ENCODE measurements at regions not wholly inside any gene's neighbourhood (a gene's known extent, or its start where the extent isn't known, plus 50 kb on each side); places are given as distances from the start of the nearest gene placed in this dataset.
"Not testable (repeated sequence)": the region's sequence is repeated elsewhere in the genome, so short reads cannot be mapped to it uniquely, and the experiment has no call there.

DNA sequence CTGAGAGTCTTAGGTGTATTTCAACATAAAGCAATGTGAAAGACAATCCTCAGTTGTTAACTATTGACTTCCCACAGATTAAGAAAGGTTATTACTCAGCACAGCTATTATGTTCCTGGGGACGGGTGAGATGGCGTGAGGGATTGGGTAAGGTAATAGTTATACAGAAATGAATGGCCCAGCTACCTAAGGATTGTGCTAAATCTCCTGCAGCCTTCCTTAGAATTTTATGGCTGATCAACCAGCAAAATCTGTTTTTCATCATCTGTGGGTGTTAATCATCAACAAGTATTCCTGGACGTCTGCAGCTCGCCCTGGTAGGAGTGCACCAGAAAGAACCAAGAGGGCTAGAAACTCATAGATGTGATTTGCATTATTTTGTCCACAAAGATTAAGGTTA is 146.0 kb upstream of the IVNS1ABP start:
- Mint-ChIP-seq H3K4me3 (no peak overlapping the region), H3K27me3 (peaks cover 14% of the 10 kb centered on the region), H3K4me1 (no peaks in the 10 kb centered on the region), H3K27ac (ENCODE audit: low read depth) (no peak overlapping the region), H3K36me3 (ENCODE audit: insufficient read depth) (no peaks in the 10 kb centered on the region), H3K9me3 (no peaks in the 10 kb centered on the region)
- ATAC-seq (replicated peaks; ENCODE audit: extremely low read depth, poor library complexity, severe bottlenecking) (no peak), DNase-seq (ENCODE audit: low spot score in 2 of 2) (no peak)

DNA sequence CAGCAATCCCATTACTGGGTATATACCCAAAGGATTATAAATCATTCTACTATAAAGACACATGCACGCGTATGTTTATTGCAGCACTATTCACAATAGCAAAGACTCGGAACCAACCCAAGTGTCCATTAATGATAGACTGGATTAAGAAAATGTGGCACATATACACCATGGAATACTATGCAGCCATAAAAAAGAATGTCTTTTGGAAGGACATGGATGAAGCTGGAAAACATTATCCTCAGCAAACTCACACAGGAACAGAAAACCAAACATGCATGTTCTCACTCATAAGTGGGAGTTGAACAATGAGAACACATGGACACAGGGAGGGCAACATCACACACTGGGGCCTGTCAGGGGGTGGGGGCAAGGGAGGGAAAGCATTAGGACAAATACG is 143.7 kb upstream of the IVNS1ABP start:
- H3K9me3 Mint-ChIP-seq; DNase-seq (ENCODE audit: low spot score in 2 of 2); H3K4me1 Mint-ChIP-seq; H3K36me3 Mint-ChIP-seq (ENCODE audit: insufficient read depth); ATAC-seq (replicated peaks; ENCODE audit: extremely low read depth, poor library complexity, severe bottlenecking); H3K4me3 Mint-ChIP-seq; H3K27ac Mint-ChIP-seq (ENCODE audit: low read depth): not testable (repeated sequence)
- peaks cover 14% of the 10 kb centered on the region for H3K27me3 Mint-ChIP-seq

DNA sequence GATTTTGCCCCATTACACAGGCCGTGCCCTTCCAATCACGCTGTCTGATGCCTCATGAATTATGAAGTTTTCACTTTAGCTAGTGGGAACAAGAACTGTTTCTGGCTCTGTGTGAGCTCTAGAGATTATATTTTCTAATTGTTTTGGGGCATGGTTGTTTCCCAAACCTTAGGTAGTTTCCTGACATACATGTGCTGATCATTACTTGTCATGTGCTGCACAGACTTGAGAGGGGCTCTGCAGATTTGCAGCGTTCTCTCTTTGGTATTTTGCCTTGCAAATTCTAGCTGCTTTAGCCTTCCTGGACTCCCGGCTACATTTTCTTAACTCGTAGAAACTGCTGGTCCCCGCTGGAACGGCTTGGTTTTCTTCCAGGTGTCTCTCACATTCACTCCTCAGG is 142.1 kb upstream of the IVNS1ABP start:
- peaks cover 14% of the 10 kb centered on the region for H3K27me3 Mint-ChIP-seq
- no peak overlapping the region for H3K27ac Mint-ChIP-seq (ENCODE audit: low read depth)

DNA sequence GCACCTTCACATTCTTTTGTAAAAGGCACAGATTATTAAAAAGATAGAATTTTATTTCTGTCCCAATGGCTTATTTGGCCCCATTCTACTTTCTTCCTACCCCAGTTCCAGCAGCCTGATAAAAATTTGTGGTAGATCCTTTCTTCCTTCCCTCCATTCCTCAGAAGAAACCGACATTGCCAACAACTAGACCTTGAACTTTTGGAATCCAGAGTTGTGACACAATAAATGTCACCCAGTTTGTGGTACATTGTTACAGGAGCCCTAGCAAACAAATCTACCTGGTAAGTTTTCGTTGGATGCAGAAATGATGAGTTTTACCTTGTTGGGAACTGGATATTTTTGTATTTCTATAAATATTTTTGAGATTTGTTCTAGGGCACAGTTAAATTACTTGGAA is 141.6 kb upstream of the IVNS1ABP start:
- Mint-ChIP-seq H3K4me3 (no peak overlapping the region), H3K27me3 (peaks cover 14% of the 10 kb centered on the region), H3K36me3 (ENCODE audit: insufficient read depth) (no peaks in the 10 kb centered on the region), H3K27ac (ENCODE audit: low read depth) (no peak overlapping the region), H3K4me1 (no peaks in the 10 kb centered on the region), H3K9me3 (no peaks in the 10 kb centered on the region)
- DNase-seq (ENCODE audit: low spot score in 2 of 2) (no peak), ATAC-seq (replicated peaks; ENCODE audit: extremely low read depth, poor library complexity, severe bottlenecking) (no peak)

More for the DNA sequence above, 142.1 kb upstream of the IVNS1ABP start:
- no peaks in the 10 kb centered on the region for H3K36me3 Mint-ChIP-seq (ENCODE audit: insufficient read depth)
- no peak overlapping the region for H3K4me3 Mint-ChIP-seq
- no peaks in the 10 kb centered on the region for H3K4me1 Mint-ChIP-seq
- no peak for ATAC-seq (replicated peaks; ENCODE audit: extremely low read depth, poor library complexity, severe bottlenecking)
- DNase-seq (ENCODE audit: low spot score in 2 of 2): no peak
- H3K9me3 Mint-ChIP-seq: no peaks in the 10 kb centered on the region

DNA sequence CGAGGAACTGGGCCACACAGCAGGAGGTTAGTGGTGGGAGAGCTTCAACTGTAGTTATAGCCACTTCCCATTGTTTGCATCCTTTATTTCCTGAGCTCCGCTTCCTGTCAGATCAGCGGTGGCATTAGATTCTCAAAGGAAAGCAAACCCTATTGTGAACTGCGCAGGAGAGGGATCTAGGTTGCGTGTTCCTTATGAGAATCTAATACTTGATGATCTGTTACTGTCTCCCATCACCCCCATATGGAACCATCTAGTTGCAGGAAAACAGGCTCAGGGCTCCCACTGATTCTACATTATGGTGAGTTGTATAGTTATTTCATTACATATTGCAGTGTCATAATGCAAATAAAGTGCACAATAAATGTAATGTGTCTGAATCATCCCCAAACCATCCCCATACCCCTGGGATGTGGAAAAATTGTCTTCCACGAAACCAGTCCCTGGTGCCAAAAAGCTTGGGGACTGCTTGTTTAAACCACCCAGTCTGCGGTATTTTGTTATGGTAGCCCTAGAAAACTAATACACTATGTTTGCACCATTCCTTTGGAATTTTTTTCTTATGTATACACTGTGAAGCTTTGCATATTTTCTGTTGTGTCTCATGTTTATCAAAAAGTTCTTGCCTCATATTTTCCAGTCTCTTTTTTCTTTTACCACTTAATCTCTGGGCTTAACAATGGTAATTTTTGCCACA is 136.6 kb upstream of the IVNS1ABP start:
- Mint-ChIP-seq H3K27me3 (no peaks in the 10 kb centered on the region), H3K9me3 (no peaks in the 10 kb centered on the region), H3K36me3 (ENCODE audit: insufficient read depth) (peaks cover 2% of the 10 kb centered on the region), H3K4me3 (no peak overlapping the region), H3K4me1 (no peaks in the 10 kb centered on the region), H3K27ac (ENCODE audit: low read depth) (no peak overlapping the region)
- DNase-seq (ENCODE audit: low spot score in 2 of 2) (no peak), ATAC-seq (replicated peaks; ENCODE audit: extremely low read depth, poor library complexity, severe bottlenecking) (no peak)

DNA sequence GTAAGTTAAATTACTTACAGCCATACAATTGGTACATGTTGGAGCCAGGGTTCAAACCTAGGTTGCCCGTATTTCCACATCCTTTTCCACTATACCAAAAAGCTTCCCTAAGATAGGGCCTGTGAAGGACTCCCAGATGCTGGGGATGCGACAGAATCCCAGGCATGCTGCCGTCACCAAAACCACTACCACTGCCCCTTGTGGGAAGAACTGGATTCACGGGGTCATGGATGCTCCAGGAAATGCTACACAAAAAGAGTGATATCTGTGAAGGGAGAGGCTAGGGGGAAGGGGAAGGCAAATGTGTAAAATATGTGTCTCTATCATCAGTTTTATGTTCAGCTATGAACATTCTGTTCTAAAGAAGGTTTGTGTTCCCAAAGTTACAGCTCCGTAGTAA is 133.9 kb upstream of the IVNS1ABP start:
- Mint-ChIP-seq H3K27me3 (no peaks in the 10 kb centered on the region), H3K4me3 (no peak overlapping the region), H3K4me1 (no peaks in the 10 kb centered on the region), H3K36me3 (ENCODE audit: insufficient read depth) (peaks cover 2% of the 10 kb centered on the region), H3K27ac (ENCODE audit: low read depth) (no peak overlapping the region), H3K9me3 (no peaks in the 10 kb centered on the region)
- ATAC-seq (replicated peaks; ENCODE audit: extremely low read depth, poor library complexity, severe bottlenecking) (no peak), DNase-seq (ENCODE audit: low spot score in 2 of 2) (no peak)

- H3K4me1 Mint-ChIP-seq: no peaks in the 10 kb centered on the region
- ATAC-seq (replicated peaks; ENCODE audit: extremely low read depth, poor library complexity, severe bottlenecking) (no peak), DNase-seq (ENCODE audit: low spot score in 2 of 2) (no peak)
- H3K9me3 Mint-ChIP-seq: no peaks in the 10 kb centered on the region
- no peak overlapping the region for H3K27ac Mint-ChIP-seq (ENCODE audit: low read depth)
- H3K36me3 Mint-ChIP-seq (ENCODE audit: insufficient read depth): peaks cover 2% of the 10 kb centered on the region
- H3K27me3 Mint-ChIP-seq: no peaks in the 10 kb centered on the region
- H3K4me3 Mint-ChIP-seq: no peak overlapping the region
Measured at GRCh38 chr1:185450060-185450788, 133.2 kb upstream of the IVNS1ABP start.

GRCh38 chr1:185449378-185450059 is 132.5 kb upstream of the IVNS1ABP start:
- no peak for DNase-seq (ENCODE audit: low spot score in 2 of 2)
- Mint-ChIP-seq H3K27me3 (no peaks in the 10 kb centered on the region), H3K4me3 (no peak overlapping the region), H3K9me3 (no peaks in the 10 kb centered on the region), H3K4me1 (no peaks in the 10 kb centered on the region), H3K27ac (ENCODE audit: low read depth) (no peak overlapping the region), H3K36me3 (ENCODE audit: insufficient read depth) (peaks cover 2% of the 10 kb centered on the region)
- ATAC-seq (replicated peaks; ENCODE audit: extremely low read depth, poor library complexity, severe bottlenecking): no peak

GRCh38 chr1:185448591-185449186 is 131.6 kb upstream of the IVNS1ABP start:
- no peaks in the 10 kb centered on the region for H3K4me1 Mint-ChIP-seq
- ATAC-seq (replicated peaks; ENCODE audit: extremely low read depth, poor library complexity, severe bottlenecking): no peak
- H3K27me3 Mint-ChIP-seq: no peaks in the 10 kb centered on the region
- H3K36me3 Mint-ChIP-seq (ENCODE audit: insufficient read depth): peaks cover 2% of the 10 kb centered on the region
- H3K4me3 Mint-ChIP-seq: no peak overlapping the region
- H3K9me3 Mint-ChIP-seq: no peaks in the 10 kb centered on the region
- no peak for DNase-seq (ENCODE audit: low spot score in 2 of 2)
- no peak overlapping the region for H3K27ac Mint-ChIP-seq (ENCODE audit: low read depth)

GRCh38 chr1:185446131-185446530 is 129.1 kb upstream of the IVNS1ABP start:
- peaks cover 2% of the 10 kb centered on the region for H3K36me3 Mint-ChIP-seq (ENCODE audit: insufficient read depth)
- no peak overlapping the region for H3K4me3 Mint-ChIP-seq
- no peaks in the 10 kb centered on the region for H3K27me3 Mint-ChIP-seq
- ATAC-seq (replicated peaks; ENCODE audit: extremely low read depth, poor library complexity, severe bottlenecking) (no peak), DNase-seq (ENCODE audit: low spot score in 2 of 2) (no peak)
- H3K27ac Mint-ChIP-seq (ENCODE audit: low read depth): no peak overlapping the region
- no peaks in the 10 kb centered on the region for H3K9me3 Mint-ChIP-seq
- no peaks in the 10 kb centered on the region for H3K4me1 Mint-ChIP-seq

- no peak overlapping the region for H3K4me3 Mint-ChIP-seq
- H3K9me3 Mint-ChIP-seq: no peaks in the 10 kb centered on the region
- no peaks in the 10 kb centered on the region for H3K4me1 Mint-ChIP-seq
- no peak for ATAC-seq (replicated peaks; ENCODE audit: extremely low read depth, poor library complexity, severe bottlenecking)
- no peak for DNase-seq (ENCODE audit: low spot score in 2 of 2)
- H3K36me3 Mint-ChIP-seq (ENCODE audit: insufficient read depth): peaks cover 2% of the 10 kb centered on the region
- H3K27me3 Mint-ChIP-seq: no peaks in the 10 kb centered on the region
- H3K27ac Mint-ChIP-seq (ENCODE audit: low read depth): no peak overlapping the region
Measured at GRCh38 chr1:185445594-185445993, 128.6 kb upstream of the IVNS1ABP start.

DNA sequence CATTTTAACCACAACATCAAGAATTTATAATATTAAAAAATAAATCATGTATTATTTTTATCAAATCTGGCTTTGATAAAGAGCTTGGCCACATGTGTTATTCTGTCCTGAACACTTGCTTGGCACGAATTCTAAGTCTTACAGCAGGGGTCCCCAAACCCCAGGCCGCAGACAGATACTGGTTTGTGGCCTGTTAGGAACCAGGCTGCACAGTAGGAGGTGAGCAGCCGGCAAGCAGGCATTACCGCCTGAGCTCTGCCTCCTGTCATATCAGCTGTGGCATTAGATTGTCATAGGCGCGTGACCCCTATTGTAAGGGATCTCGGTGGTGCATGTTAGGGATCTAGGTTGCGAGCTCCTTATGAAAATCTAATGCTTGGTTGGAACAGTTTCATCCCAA is 127.6 kb upstream of the IVNS1ABP start:
- H3K4me3 Mint-ChIP-seq: no peak overlapping the region
- ATAC-seq (replicated peaks; ENCODE audit: extremely low read depth, poor library complexity, severe bottlenecking): no peak
- H3K27ac Mint-ChIP-seq (ENCODE audit: low read depth): no peak overlapping the region
- no peaks in the 10 kb centered on the region for H3K36me3 Mint-ChIP-seq (ENCODE audit: insufficient read depth)
- H3K4me1 Mint-ChIP-seq: no peaks in the 10 kb centered on the region
- no peaks in the 10 kb centered on the region for H3K9me3 Mint-ChIP-seq
- no peaks in the 10 kb centered on the region for H3K27me3 Mint-ChIP-seq
- DNase-seq (ENCODE audit: low spot score in 2 of 2): no peak

All from central memory CD8-positive, alpha-beta T cell (primary cell).